IPS-18c (cell line): ENCODE measurements at regions not wholly inside any gene's neighbourhood (a gene's known extent, or its start where the extent isn't known, plus 50 kb on each side); places are given as distances from the start of the nearest gene placed in this dataset.

Source experiments
- H3K4me3 ChIP-seq: 2 replicates; pipeline ENCODE4 v1.7.0; 2013; ENCODE audit warnings: low read depth, mild to moderate bottlenecking, low read length, moderate library complexity; ENCODE audit not compliant: insufficient read depth
- H3K9me3 ChIP-seq: one replicate; pipeline ENCODE4 v1.6.1; 2013; ENCODE audit warnings: mild to moderate bottlenecking, low read length, moderate library complexity; ENCODE audit not compliant: control insufficient read depth, insufficient read depth

- Histone ChIP-seq H3K9me3 (no peaks in the 10 kb centered on the region), H3K4me3 (no peak overlapping the region)
Observed at GRCh38 chr7:13185139-13185538, 497.7 kb downstream of the ARL4A start.

DNA sequence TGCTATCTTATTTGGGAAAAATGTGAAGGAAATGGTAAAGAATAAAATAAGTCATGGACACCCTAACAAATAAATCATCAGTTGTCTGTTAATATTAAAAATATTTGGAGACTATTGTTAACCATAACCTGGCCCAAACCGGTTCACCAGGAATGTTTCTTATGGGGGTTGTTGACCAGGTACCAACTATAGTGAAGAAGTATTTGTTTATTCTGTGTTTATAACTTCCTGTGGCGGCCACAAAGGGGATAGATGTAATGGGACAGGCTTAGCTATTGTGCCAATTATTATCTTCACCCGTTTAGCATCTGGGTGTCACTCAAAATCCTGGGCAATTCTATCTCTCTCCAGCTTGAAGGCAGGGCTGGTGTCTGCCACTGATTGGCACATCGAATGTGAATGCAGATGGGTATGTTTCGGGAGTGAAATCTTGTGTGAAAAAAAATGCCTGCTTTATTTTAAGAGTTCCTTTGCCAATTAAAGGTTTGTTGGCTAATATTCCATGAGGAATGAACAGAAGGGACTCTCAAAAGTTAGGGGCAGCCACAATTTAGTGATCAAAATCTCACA lies 500.9 kb downstream of the ARL4A start:
- H3K9me3 ChIP-seq: no peaks in the 10 kb centered on the region
- no peak overlapping the region for H3K4me3 ChIP-seq

GRCh38 chr7:13188922-13189321 lies 501.5 kb downstream of the ARL4A start:
- no peak overlapping the region for H3K4me3 ChIP-seq
- H3K9me3 ChIP-seq: no peaks in the 10 kb centered on the region

GRCh38 chr7:13189668-13190067 lies 502.2 kb downstream of the ARL4A start:
- Histone ChIP-seq H3K4me3 (no peak overlapping the region), H3K9me3 (no peaks in the 10 kb centered on the region)

DNA sequence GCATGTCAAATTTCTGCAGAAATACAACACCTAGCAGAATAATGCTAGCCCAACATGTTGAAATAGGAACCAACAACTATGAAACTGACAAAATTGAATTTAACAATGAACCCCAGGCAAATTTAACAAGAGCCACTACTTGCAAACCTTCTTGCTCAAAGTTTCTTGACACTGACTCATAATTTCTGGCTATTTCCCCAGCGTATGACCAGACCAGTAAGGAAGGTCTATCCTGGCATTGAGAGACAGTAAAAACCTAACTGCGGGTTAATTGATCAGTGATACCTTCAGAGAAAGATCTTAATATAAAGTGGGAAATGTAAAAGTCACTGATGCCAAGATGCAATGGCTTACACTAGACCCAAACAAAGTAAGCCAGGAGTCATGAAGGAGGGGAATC lies 510.1 kb downstream of the ARL4A start:
- Histone ChIP-seq H3K4me3 (no peak overlapping the region), H3K9me3 (no peaks in the 10 kb centered on the region)

GRCh38 chr7:13198036-13198435 lies 510.6 kb downstream of the ARL4A start:
- Histone ChIP-seq H3K4me3 (no peak overlapping the region), H3K9me3 (no peaks in the 10 kb centered on the region)

GRCh38 chr7:13198727-13199126 lies 511.3 kb downstream of the ARL4A start:
- Histone ChIP-seq H3K9me3 (no peaks in the 10 kb centered on the region), H3K4me3 (no peak overlapping the region)

- H3K9me3 ChIP-seq: no peaks in the 10 kb centered on the region
- H3K4me3 ChIP-seq: no peak overlapping the region
Observed at GRCh38 chr7:13201628-13202027, 514.2 kb downstream of the ARL4A start.

GRCh38 chr7:13217768-13218167 lies 530.3 kb downstream of the ARL4A start:
- no peaks in the 10 kb centered on the region for H3K9me3 ChIP-seq
- no peak overlapping the region for H3K4me3 ChIP-seq

DNA sequence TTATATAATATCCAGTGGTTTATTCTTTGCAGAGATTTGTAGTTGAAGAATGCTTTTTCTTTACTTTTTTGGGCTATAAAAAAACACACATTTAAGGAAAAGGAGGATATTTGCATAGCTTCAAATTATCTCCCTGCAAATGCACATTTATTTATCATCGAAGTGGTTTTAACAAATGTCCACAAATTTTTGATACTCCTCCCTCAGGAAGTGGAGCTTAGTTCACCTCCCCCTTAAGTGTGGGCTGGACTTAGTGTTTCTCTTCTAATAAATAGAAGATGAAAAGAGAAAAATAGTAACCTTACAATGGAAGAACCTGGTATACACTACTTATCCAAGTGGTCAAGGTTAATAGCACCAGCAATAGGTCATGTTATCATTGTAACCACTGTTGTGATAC lies 537.6 kb downstream of the ARL4A start:
- no peaks in the 10 kb centered on the region for H3K9me3 ChIP-seq
- no peak overlapping the region for H3K4me3 ChIP-seq

DNA sequence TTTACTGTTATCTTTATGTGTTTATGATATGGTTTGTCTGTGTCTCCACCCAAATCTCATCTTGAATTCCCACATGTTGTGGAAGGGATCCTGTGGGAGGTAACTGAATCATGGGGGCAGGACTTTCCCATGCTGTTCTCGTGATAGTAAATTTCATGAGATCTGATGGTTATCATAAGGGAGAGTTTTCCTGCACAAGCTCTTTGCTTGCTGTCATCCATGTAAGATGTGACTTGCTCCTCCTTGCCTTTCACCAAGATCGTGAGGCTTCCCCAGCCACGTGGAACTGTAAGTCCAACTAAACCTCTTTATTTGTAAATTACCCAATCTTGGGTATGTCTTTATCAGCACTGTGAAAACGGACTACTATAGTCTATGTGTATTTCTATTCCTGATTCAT lies 539.0 kb downstream of the ARL4A start:
- H3K4me3 ChIP-seq: no peak overlapping the region
- no peaks in the 10 kb centered on the region for H3K9me3 ChIP-seq

- Histone ChIP-seq H3K4me3 (no peak overlapping the region), H3K9me3 (no peaks in the 10 kb centered on the region)
Observed at GRCh38 chr7:13231216-13231615, 543.8 kb downstream of the ARL4A start.

GRCh38 chr7:13235436-13235835 lies 548.0 kb downstream of the ARL4A start:
- H3K4me3 ChIP-seq: no peak overlapping the region
- H3K9me3 ChIP-seq: no peaks in the 10 kb centered on the region

GRCh38 chr7:13236026-13236425 lies 548.6 kb downstream of the ARL4A start:
- no peaks in the 10 kb centered on the region for H3K9me3 ChIP-seq
- no peak overlapping the region for H3K4me3 ChIP-seq

DNA sequence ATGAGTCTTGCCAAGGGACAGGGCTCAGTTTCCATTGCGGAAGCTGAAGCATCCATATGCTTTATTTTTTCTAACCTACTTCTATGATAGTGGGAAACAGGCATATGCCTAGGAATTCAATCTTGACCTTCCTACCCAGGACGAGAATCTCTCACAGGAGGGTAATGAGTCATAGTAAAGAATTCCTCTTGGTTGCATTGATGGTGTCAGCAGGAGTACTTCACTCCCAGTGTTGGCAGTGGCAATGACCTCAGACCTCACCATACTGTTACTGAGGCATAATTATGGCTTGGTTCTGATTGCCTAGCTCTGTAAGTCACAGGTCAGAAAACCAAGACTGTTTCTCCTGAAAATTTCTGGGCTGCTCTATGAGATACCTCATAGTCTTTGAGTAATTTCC lies 552.9 kb downstream of the ARL4A start:
- no peak overlapping the region for H3K4me3 ChIP-seq
- no peaks in the 10 kb centered on the region for H3K9me3 ChIP-seq

DNA sequence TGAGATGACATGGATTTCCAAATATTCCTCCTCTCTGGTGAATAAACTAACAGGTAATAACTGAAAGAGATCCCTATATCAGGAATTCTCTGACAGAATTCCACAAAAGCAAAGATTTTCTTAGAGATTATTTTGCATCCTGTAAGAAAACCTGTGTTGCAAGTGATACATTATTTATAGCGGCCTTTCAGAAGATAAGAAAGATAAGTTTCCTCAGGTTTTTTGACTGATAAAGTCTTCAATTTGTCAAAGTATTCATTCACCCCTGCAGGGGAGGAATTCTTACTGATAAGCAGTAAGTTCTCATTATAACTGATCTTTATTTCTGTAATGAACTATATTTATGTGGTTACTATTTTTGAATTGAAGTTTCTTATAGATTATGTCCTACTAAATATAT lies 554.0 kb downstream of the ARL4A start:
- Histone ChIP-seq H3K9me3 (no peaks in the 10 kb centered on the region), H3K4me3 (no peak overlapping the region)

DNA sequence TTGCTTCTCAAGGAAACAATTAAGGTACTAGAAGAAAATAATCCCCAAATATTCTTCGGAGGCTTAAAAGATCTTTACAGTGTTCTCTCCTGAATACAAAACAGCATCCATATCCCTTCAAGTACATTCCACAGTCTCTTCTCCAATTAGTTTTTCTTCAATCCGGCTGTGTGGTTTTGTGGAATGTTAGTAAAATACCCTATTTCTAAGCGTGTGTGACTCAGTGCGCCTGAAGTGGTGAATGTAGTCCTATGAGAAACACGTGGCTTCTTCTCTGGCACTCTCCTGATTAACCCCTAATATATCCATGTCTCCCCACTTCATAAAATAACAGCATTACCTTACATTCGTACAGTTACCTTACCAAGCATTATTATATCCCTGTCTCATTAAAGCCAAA lies 570.2 kb downstream of the ARL4A start:
- Histone ChIP-seq H3K4me3 (no peak overlapping the region), H3K9me3 (no peaks in the 10 kb centered on the region)

DNA sequence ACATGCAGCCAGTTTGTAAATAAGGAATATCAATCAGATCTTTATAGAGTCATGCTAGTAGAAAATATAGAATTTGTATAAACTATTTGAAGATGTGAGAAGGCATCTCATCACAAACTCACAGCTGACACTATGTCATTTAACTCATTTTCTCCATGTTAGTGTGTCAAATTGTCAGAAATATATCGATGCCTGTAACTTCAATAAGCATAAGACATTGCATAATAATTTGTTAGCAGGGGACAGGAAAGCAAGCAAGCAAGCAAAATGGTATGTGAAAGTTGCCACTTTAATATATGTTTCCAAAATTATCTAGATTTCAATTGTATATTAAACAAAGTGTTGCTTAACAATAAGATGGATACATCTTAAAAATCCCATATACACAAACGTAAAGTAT lies 571.0 kb downstream of the ARL4A start:
- Histone ChIP-seq H3K9me3 (no peaks in the 10 kb centered on the region), H3K4me3 (no peak overlapping the region)

DNA sequence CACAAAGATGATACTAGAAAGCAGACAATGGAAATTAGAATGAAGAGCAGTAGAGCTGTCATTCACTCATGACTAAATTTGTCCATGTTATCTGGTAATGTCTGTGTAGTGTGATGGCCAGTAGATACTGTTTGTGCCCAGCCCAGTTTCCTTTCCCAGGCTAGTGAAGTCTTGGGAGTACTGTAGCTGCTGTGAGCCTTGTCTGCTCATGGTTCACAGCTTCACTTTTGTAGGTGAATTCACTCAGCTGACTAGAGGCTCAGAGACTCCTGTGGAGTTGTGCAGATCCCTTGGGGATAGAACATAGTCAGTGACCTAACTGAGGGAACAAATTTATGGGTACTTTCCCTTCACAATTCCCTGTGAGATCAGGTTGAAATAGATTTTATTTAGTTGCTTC lies 572.5 kb downstream of the ARL4A start:
- Histone ChIP-seq H3K4me3 (no peak overlapping the region), H3K9me3 (no peaks in the 10 kb centered on the region)
